WTC11 (cell line): ENCODE measurements at regions not wholly inside any gene's neighbourhood (a gene's known extent, or its start where the extent isn't known, plus 50 kb on each side); places are given as distances from the start of the nearest gene placed in this dataset.

ENCODE experiments used
- CREM ChIP-seq: sonication (generic); formaldehyde crosslinking; IDR thresholded peaks from 2 replicates; pipeline ENCODE4 v1.8.1; 2022; ENCODE audit warnings: mild to moderate bottlenecking, missing genetic modification reagents, moderate library complexity
- ELF4 ChIP-seq: sonication (generic); formaldehyde crosslinking; IDR thresholded peaks from 2 replicates; pipeline ENCODE4 v1.8.1; 2022; ENCODE audit warnings: low read depth, mild to moderate bottlenecking, moderate library complexity, missing genetic modification reagents
- ETV6 ChIP-seq: sonication (generic); formaldehyde crosslinking; IDR thresholded peaks from 2 replicates; pipeline ENCODE4 v1.8.1; 2022; ENCODE audit warnings: mild to moderate bottlenecking, missing genetic modification reagents
- FOXP1 ChIP-seq: sonication (generic); formaldehyde crosslinking; IDR thresholded peaks from 2 replicates; pipeline ENCODE4 v1.8.0; 2022; ENCODE audit warnings: missing genetic modification reagents, mild to moderate bottlenecking, moderate library complexity, borderline replicate concordance
- NFYB ChIP-seq: sonication (generic); formaldehyde crosslinking; conservative IDR thresholded peaks from 2 replicates; pipeline ENCODE4 v1.8.0; 2022; ENCODE audit warnings: low read depth, missing genetic modification reagents
- SP1 ChIP-seq: sonication (generic); formaldehyde crosslinking; conservative IDR thresholded peaks from 2 replicates; pipeline ENCODE4 v1.8.1; 2022; ENCODE audit warnings: missing genetic modification reagents
- TF ChIP-seq, protein P1 (sequence below): fragments of 200-600 bp; IDR thresholded peaks from 2 replicates; pipeline ENCODE4 v1.8.0; 2022; ENCODE audit warnings: antibody characterized with exemption
- TF ChIP-seq, protein P2 (sequence below): sonication (generic); formaldehyde crosslinking; IDR thresholded peaks from 2 replicates; pipeline ENCODE4 v1.8.0; 2022; ENCODE audit warnings: mild to moderate bottlenecking, missing genetic modification reagents
- TF ChIP-seq, protein P3 (sequence below): sonication (generic); formaldehyde crosslinking; IDR thresholded peaks from 2 replicates; pipeline ENCODE4 v1.8.1; 2022; ENCODE audit warnings: low read depth, missing genetic modification reagents, borderline replicate concordance

DNA sequence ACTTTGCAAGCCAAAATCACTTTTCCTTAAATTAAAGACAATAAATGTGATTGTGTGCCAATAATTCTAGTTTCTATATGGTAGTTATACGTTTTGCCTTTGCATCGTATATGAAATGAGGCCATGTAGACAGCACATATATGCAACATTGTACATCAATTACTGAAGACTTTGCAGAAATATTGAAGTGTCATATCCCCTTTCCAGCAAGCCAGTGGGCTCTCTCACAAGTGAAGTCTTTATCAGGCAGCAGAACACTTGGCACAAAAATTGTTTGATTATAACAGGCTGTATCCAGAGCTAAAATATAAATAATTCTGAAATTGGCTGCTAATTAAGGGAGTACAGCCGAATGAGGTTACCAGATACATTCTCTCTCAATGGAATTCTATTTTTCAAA is 588.6 kb upstream of the SEMA3D start:
- TF ChIP-seq, protein P1, sequence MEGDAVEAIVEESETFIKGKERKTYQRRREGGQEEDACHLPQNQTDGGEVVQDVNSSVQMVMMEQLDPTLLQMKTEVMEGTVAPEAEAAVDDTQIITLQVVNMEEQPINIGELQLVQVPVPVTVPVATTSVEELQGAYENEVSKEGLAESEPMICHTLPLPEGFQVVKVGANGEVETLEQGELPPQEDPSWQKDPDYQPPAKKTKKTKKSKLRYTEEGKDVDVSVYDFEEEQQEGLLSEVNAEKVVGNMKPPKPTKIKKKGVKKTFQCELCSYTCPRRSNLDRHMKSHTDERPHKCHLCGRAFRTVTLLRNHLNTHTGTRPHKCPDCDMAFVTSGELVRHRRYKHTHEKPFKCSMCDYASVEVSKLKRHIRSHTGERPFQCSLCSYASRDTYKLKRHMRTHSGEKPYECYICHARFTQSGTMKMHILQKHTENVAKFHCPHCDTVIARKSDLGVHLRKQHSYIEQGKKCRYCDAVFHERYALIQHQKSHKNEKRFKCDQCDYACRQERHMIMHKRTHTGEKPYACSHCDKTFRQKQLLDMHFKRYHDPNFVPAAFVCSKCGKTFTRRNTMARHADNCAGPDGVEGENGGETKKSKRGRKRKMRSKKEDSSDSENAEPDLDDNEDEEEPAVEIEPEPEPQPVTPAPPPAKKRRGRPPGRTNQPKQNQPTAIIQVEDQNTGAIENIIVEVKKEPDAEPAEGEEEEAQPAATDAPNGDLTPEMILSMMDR, result no peak
- TF ChIP-seq ETV6 (CRISPR knock-in tag) (no peak), FOXP1 (CRISPR knock-in tag) (no peak), NFYB (no peak), SP1 (no peak), CREM (no peak), ELF4 (CRISPR knock-in tag) (no peak)
- TF ChIP-seq, protein P2, sequence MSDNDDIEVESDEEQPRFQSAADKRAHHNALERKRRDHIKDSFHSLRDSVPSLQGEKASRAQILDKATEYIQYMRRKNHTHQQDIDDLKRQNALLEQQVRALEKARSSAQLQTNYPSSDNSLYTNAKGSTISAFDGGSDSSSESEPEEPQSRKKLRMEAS (CRISPR knock-in tag), result no peak
- TF ChIP-seq, protein P3, sequence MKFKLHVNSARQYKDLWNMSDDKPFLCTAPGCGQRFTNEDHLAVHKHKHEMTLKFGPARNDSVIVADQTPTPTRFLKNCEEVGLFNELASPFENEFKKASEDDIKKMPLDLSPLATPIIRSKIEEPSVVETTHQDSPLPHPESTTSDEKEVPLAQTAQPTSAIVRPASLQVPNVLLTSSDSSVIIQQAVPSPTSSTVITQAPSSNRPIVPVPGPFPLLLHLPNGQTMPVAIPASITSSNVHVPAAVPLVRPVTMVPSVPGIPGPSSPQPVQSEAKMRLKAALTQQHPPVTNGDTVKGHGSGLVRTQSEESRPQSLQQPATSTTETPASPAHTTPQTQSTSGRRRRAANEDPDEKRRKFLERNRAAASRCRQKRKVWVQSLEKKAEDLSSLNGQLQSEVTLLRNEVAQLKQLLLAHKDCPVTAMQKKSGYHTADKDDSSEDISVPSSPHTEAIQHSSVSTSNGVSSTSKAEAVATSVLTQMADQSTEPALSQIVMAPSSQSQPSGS (CRISPR knock-in tag), result no peak
